Heart left ventricle (tissue), 16 donors: ENCODE measurements at regions not wholly inside any gene's neighbourhood (a gene's known extent, or its start where the extent isn't known, plus 50 kb on each side); places are given as distances from the start of the nearest gene placed in this dataset.
"Not testable (repeated sequence)": the region's sequence is repeated elsewhere in the genome, so short reads cannot be mapped to it uniquely, and the experiment has no call there.

Experiments used
- ATAC-seq, 4 donors: fragments of 200-7000 bp; cut with Tn5 transposase; one replicate each; pipeline ENCODE4 v1.9.1; 2020 to 2022; ENCODE audit warnings: moderate library complexity in 4 of 4, mild to moderate bottlenecking in 3 of 4, moderate number of reproducible peaks in 1 of 4
- DNase-seq, 5 donors: peaks; one replicate each; pipeline ENCODE4 v3.0.0-alpha.2; 2020
- H3K27ac ChIP-seq, 12 donors: fragments of 200-600 bp; sonication (generic) in 4 of 12; one replicate each; pipeline versions ENCODE4 v1.5.0 to v1.8.0; 2016 to 2022; ENCODE audit warnings: mild to moderate bottlenecking in 2 of 12
- H3K27me3 ChIP-seq, 9 donors: fragments of 200-600 bp; sonication (generic) in 2 of 9; one replicate each; pipeline versions ENCODE4 v1.5.1 to v1.8.0; 2016 to 2022; ENCODE audit warnings: mild to moderate bottlenecking in 3 of 9
- H3K36me3 ChIP-seq, 9 donors: fragments of 200-600 bp; sonication (generic) in 2 of 9; one replicate each; pipeline versions ENCODE4 v1.5.0 to v1.8.0; 2018 to 2022; ENCODE audit warnings: mild to moderate bottlenecking in 2 of 9
- H3K4me1 ChIP-seq, 12 donors: fragments of 200-600 bp; sonication (generic) in 4 of 12; one replicate each; pipeline versions ENCODE4 v1.5.0 to v1.8.0; 2016 to 2022; ENCODE audit warnings: mild to moderate bottlenecking in 3 of 12
- H3K4me3 ChIP-seq, 12 donors: fragments of 200-600 bp; sonication (generic) in 4 of 12; one replicate each; pipeline versions ENCODE4 v1.5.0 to v1.8.0; 2017 to 2022; ENCODE audit warnings: mild to moderate bottlenecking in 9 of 12, moderate library complexity in 4 of 12
- H3K9me3 ChIP-seq, 12 donors: fragments of 200-600 bp; sonication (generic) in 4 of 12; one replicate each; pipeline versions ENCODE4 v1.5.0 to v1.8.0; 2016 to 2022; ENCODE audit warnings: mild to moderate bottlenecking in 1 of 12
- POLR2A ChIP-seq, 2 donors: fragments of 450-650 bp; IDR thresholded peaks; one replicate each; pipeline ENCODE4 v1.6.1; 2017; ENCODE audit warnings: antibody characterized with exemption in 2 of 2, mild to moderate bottlenecking in 2 of 2, moderate library complexity in 2 of 2
- WGBS, 4 donors: extraction: QIAGEN DNeasy Blood & Tissue Kit in 2 of 4; methylation state at CpG; one replicate each; pipeline versions ENCODE4 v1.1.5 to v1.1.7; 2013 to 2018; 5-methylcytosine and 5-hydroxymethylcytosine counted together
- intact Hi-C, 10 donors: fragments of 100-400 bp; cut with DNase I; formaldehyde crosslinking; loops; one replicate each; pipeline versions ENCODE4 v1.11.1 to v1.14.2; 2022
- TF ChIP-seq, protein P1 (sequence below), 12 donors: fragments of 200-600 bp; sonication (generic) in 4 of 12; IDR thresholded peaks; one replicate each; pipeline versions ENCODE4 v1.5.0 to v1.8.0; 2018 to 2022; ENCODE audit warnings: antibody characterized with exemption in 12 of 12, mild to moderate bottlenecking in 5 of 12
- donor health status: ischemic (EF 13 %, LVEDD 7.1; RV severe dilation, severe dysfunction).
- donor health status: healthy with polysubstance abuse.
- donor health status: DM: no; HTN: yes; CAD: no.
- donor health status: DM: no; HTN: no; CAD: no.
- donor health status: ischemic (EF 25% LVEDD 6.9; RV normal size, moderate dysfunction).
- donor health status: ischemic (EF 25% LVEDD 5.7; RV mildly dilated, moderate dysfunction).
- donor health status: healthy.
- donor health status: DM: yes; HTN: yes; CAD: no.
- donor health status: ischemic (EF 35%, LVEDD 5.7; RV mildly dilated, moderate dysfunction).
- donor health status: nonischemic (EF 11% LVEDD 7.7; RV severe dilation, severe dysfunction).
- donor health status: DM: yes; HTN: yes; CAD: no.
- donor health status: PGD.
- donor health status: ischemic (EF 29% LVEDD 5.4; RV normal size, mild dysfunction).
- donor health status: nonischemic (EF 23%, LVEDD 6.1; RV moderate dilation, normal function).

- intact Hi-C loops, H3K27ac ChIP-seq, DNase-seq, ATAC-seq, H3K4me1 ChIP-seq, H3K9me3 ChIP-seq, H3K4me3 ChIP-seq, H3K27me3 ChIP-seq, H3K36me3 ChIP-seq: not testable (repeated sequence)
- 76 to 88% (median 84%) methylated on average over 22 to 26 of the region's 29 CpGs for WGBS, 4 donors
Observed at GRCh38 chr2:242010252-242011166, 141.0 kb downstream of the RTP5 start.

- TF ChIP-seq POLR2A (IDR thresholded peaks at IDR 0.05): no peak
- TF ChIP-seq, protein P1, sequence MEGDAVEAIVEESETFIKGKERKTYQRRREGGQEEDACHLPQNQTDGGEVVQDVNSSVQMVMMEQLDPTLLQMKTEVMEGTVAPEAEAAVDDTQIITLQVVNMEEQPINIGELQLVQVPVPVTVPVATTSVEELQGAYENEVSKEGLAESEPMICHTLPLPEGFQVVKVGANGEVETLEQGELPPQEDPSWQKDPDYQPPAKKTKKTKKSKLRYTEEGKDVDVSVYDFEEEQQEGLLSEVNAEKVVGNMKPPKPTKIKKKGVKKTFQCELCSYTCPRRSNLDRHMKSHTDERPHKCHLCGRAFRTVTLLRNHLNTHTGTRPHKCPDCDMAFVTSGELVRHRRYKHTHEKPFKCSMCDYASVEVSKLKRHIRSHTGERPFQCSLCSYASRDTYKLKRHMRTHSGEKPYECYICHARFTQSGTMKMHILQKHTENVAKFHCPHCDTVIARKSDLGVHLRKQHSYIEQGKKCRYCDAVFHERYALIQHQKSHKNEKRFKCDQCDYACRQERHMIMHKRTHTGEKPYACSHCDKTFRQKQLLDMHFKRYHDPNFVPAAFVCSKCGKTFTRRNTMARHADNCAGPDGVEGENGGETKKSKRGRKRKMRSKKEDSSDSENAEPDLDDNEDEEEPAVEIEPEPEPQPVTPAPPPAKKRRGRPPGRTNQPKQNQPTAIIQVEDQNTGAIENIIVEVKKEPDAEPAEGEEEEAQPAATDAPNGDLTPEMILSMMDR (IDR thresholded peaks at IDR 0.05): no peak
- no peaks in the 10 kb centered on the region for H3K27me3 ChIP-seq
- no peaks in the 10 kb centered on the region for H3K9me3 ChIP-seq
- DNase-seq (no peak), ATAC-seq (no peak)
- H3K36me3 ChIP-seq: no peaks in the 10 kb centered on the region
- H3K4me3 ChIP-seq: no peak overlapping the region
- WGBS, 4 donors: 68 to 72% (median 70%) methylated on average over 11 of the region's 11 CpGs
- H3K27ac ChIP-seq: no peak overlapping the region
- intact Hi-C loops: no loop called here
- H3K4me1 ChIP-seq: no peaks in the 10 kb centered on the region
Observed at GRCh38 chr2:242011167-242011513, 141.6 kb downstream of the RTP5 start.

GRCh38 chr2:242011516-242011915, 142.0 kb downstream of the RTP5 start:
- TF ChIP-seq, protein P1 (IDR thresholded peaks at IDR 0.05): no peak
- TF ChIP-seq POLR2A (IDR thresholded peaks at IDR 0.05): no peak
- no peak overlapping the region for H3K27ac ChIP-seq
- WGBS, 4 donors: 82 to 89% (median 84%) methylated on average over 12 of the region's 12 CpGs
- no peaks in the 10 kb centered on the region for H3K4me1 ChIP-seq
- H3K9me3 ChIP-seq: no peaks in the 10 kb centered on the region
- no peaks in the 10 kb centered on the region for H3K27me3 ChIP-seq
- no peak for DNase-seq
- H3K36me3 ChIP-seq: no peaks in the 10 kb centered on the region
- no peak for ATAC-seq
- intact Hi-C loops: no loop called here
- H3K4me3 ChIP-seq: no peak overlapping the region

- no peaks in the 10 kb centered on the region for H3K4me1 ChIP-seq
- H3K36me3 ChIP-seq: no peaks in the 10 kb centered on the region
- H3K4me3 ChIP-seq: no peak overlapping the region
- no peak for ATAC-seq
- intact Hi-C loops: no loop called here
- DNase-seq: no peak
- no peak overlapping the region for H3K27ac ChIP-seq
- WGBS, 4 donors: 85 to 89% (median 88%) methylated on average over 40 of the region's 40 CpGs
- no peaks in the 10 kb centered on the region for H3K27me3 ChIP-seq
- no peaks in the 10 kb centered on the region for H3K9me3 ChIP-seq
- TF ChIP-seq, protein P1 (IDR thresholded peaks at IDR 0.05): no peak
- no peak for TF ChIP-seq POLR2A (IDR thresholded peaks at IDR 0.05)
Observed at GRCh38 chr2:242011991-242012764, 142.6 kb downstream of the RTP5 start.
